Endothelial cell of umbilical vein (primary cell): ENCODE measurements at regions not wholly inside any gene's neighbourhood (a gene's known extent, or its start where the extent isn't known, plus 50 kb on each side); places are given as distances from the start of the nearest gene placed in this dataset.

ENCODE experiments used
- BruUV-seq: library from RNA; stranded (reverse); fragments of 400-500 nt; replicated peaks from 2 replicates; lab custom pipeline; 2021; lab: Mats Ljungman, UMichigan
- CTCF ChIA-PET: fragments of 300-600, 350-600 bp; sonication (Branson Sonifier 250); formaldehyde crosslinking; loops from one replicate; lab custom pipeline; 2021; ENCODE audit warnings: antibody characterized with exemption, inconsistent platforms; lab: Charles Lee
- POLR2A ChIA-PET: fragments of 300-600, 350-600 bp; sonication (Branson Sonifier 250); formaldehyde crosslinking; loops from one replicate; lab custom pipeline; 2021; ENCODE audit warnings: antibody characterized with exemption, inconsistent platforms; lab: Charles Lee
- DNase-seq: peaks from one replicate; pipeline ENCODE4 v3.0.0-alpha.2; 2011; ENCODE audit warnings: low read depth, low spot score
- FAIRE-seq: peaks from 2 replicates; lab custom pipeline; 2011; peaks lifted over from hg19 to GRCh38; lab: Jason Lieb, UNC
- H2AFZ ChIP-seq: 2 replicates; pipeline ENCODE4 v1.6.0; 2012; ENCODE audit warnings: low read depth, low read length, control low read depth, inconsistent platforms
- H3K27ac ChIP-seq: 2 replicates; pipeline ENCODE4 v1.5.1; 2011; ENCODE audit warnings: low read depth, mild to moderate bottlenecking, control low read depth, low read length, moderate library complexity; ENCODE audit not compliant: insufficient read depth
- H3K27me3 ChIP-seq, 2 experiments: 2 replicates each; pipeline versions ENCODE4 v1.6.0 to v1.6.1; 2011; ENCODE audit warnings: low read length in 2 of 2, mixed read lengths in 1 of 2; ENCODE audit not compliant: control insufficient read depth in 2 of 2, insufficient read depth in 2 of 2
- H3K36me3 ChIP-seq, 2 experiments: 2 replicates in 1 of 2; 3 replicates in 1 of 2; pipeline ENCODE4 v1.5.1; 2011; ENCODE audit warnings: low read length in 2 of 2, mild to moderate bottlenecking in 1 of 2, moderate library complexity in 1 of 2; ENCODE audit not compliant: control insufficient read depth in 2 of 2, insufficient read depth in 2 of 2; ENCODE audit errors: extremely low read depth in 1 of 2
- H3K4me1 ChIP-seq: 3 replicates; pipeline ENCODE4 v1.5.1; 2011; ENCODE audit warnings: mild to moderate bottlenecking, low read length; ENCODE audit not compliant: control insufficient read depth, insufficient read depth; ENCODE audit errors: extremely low read depth
- H3K4me2 ChIP-seq: 2 replicates; pipeline ENCODE4 v1.6.1; 2011; ENCODE audit warnings: low read length, control low read depth, mixed read lengths; ENCODE audit not compliant: insufficient read depth
- H3K4me3 ChIP-seq, 3 experiments: fragments of 200-600 bp in 1 of 3; sonication (generic), shearing (Covaris generic) in 1 of 3; replicated peaks in 1 of 3; 2 replicates each; pipeline ENCODE4 v1.5.1; 2011 to 2016; ENCODE audit warnings: control low read depth in 3 of 3, low read length in 3 of 3, mild to moderate bottlenecking in 2 of 3, inconsistent platforms in 1 of 3, low read depth in 1 of 3, moderate library complexity in 1 of 3; ENCODE audit not compliant: insufficient read depth in 1 of 3
- H3K79me2 ChIP-seq: 2 replicates; pipeline ENCODE4 v1.6.0; 2012; ENCODE audit warnings: low read length, inconsistent platforms; ENCODE audit not compliant: control insufficient read depth, insufficient read depth
- H3K9ac ChIP-seq: replicated peaks from 2 replicates; pipeline ENCODE3; 2011; ENCODE audit warnings: low read length, control low read depth; ENCODE audit not compliant: insufficient read depth; ENCODE audit errors: extremely low read depth
- H3K9me1 ChIP-seq: replicated peaks from 3 replicates; pipeline ENCODE4 v1.6.0; 2011; ENCODE audit warnings: mild to moderate bottlenecking, low read length; ENCODE audit not compliant: control insufficient read depth, insufficient read depth; ENCODE audit errors: extremely low read depth
- H3K9me3 ChIP-seq: replicated peaks from 2 replicates; pipeline ENCODE4 v1.5.1; 2012; ENCODE audit warnings: low read length, inconsistent platforms; ENCODE audit not compliant: control insufficient read depth, insufficient read depth
- H4K20me1 ChIP-seq: replicated peaks from 2 replicates; pipeline ENCODE3; 2011; ENCODE audit warnings: mild to moderate bottlenecking, low read length; ENCODE audit not compliant: control insufficient read depth, insufficient read depth; ENCODE audit errors: extremely low read depth
- CTCF ChIP-seq, 2 donors: IDR thresholded peaks; 1 replicate in 1 of 2; 2 replicates in 1 of 2; pipeline ENCODE4 v1.5.1; 2011; ENCODE audit warnings: low read length in 2 of 2, mild to moderate bottlenecking in 2 of 2, moderate library complexity in 2 of 2, control low read depth in 1 of 2, inconsistent platforms in 1 of 2, low read depth in 1 of 2; ENCODE audit not compliant: insufficient read depth in 1 of 2; ENCODE audit errors: extremely low read depth in 1 of 2
- EZH2 ChIP-seq: IDR thresholded peaks from 2 replicates; pipeline ENCODE4 v1.6.1; 2012; ENCODE audit warnings: borderline replicate concordance, low read depth, mild to moderate bottlenecking, moderate library complexity, low read length, inconsistent platforms; ENCODE audit not compliant: severe bottlenecking
- FOS ChIP-seq: IDR thresholded peaks from 2 replicates; pipeline ENCODE4 v1.6.1; 2011; ENCODE audit warnings: mild to moderate bottlenecking, low read length, moderate library complexity, borderline replicate concordance; ENCODE audit not compliant: insufficient read depth
- GATA2 ChIP-seq: IDR thresholded peaks from 2 replicates; pipeline ENCODE4 v1.7.0; 2011; ENCODE audit warnings: low read depth, mild to moderate bottlenecking, moderate library complexity, mixed read lengths, low read length; ENCODE audit not compliant: insufficient read length, insufficient read depth
- JUN ChIP-seq: IDR thresholded peaks from 2 replicates; pipeline ENCODE4 v1.6.1; 2011; ENCODE audit warnings: borderline replicate concordance, low read depth; ENCODE audit not compliant: insufficient read length, insufficient read depth
- MAX ChIP-seq: IDR thresholded peaks from 2 replicates; pipeline ENCODE4 v1.6.1; 2011; ENCODE audit not compliant: insufficient read depth, insufficient read length
- MYC ChIP-seq: IDR thresholded peaks from one replicate; pipeline ENCODE4 v1.6.1; 2011; ENCODE audit warnings: mild to moderate bottlenecking, low read depth, low read length
- POLR2A ChIP-seq: IDR thresholded peaks from 2 replicates; pipeline ENCODE4 v1.6.1; 2012; ENCODE audit warnings: low read depth, mild to moderate bottlenecking, control low read depth, low read length
- POLR2AphosphoS5 ChIP-seq: IDR thresholded peaks from 2 replicates; pipeline ENCODE4 v1.6.1; 2012; ENCODE audit warnings: low read depth, mild to moderate bottlenecking, control low read depth, low read length, moderate library complexity; ENCODE audit not compliant: insufficient read depth
- dilution Hi-C: fragments of 300-500 bp; cut with MboI; formaldehyde crosslinking; loops from one replicate; pipeline ENCODE4 v1.15.0; 2019; ENCODE audit warnings: low sequenced_read_pairs; ENCODE audit not compliant: extremely low pct_ligation_motif_present
- intact Hi-C: fragments of 100-400 bp; cut with micrococcal nuclease; formaldehyde crosslinking; loops from one replicate; pipeline ENCODE4 v1.10.0; 2022

DNA sequence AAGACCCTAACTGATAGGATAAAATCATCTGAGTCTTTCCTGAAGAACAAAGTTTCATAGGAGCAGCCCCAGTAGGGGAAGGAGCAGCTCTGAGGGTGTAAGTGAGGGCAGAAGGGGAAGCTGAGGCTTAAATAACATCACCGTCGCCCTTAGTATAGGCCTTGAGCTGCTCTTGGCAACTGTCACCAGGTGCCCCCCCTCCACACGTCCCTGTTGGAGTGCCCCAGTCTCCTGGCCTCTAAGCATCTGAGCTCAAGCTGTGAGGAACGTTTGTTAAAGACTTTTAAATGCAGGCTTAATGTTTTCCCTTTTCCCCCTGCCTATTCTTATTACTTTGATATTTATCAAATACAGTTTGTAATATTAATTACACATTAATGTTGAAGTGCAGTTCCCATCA, 170.6 kb downstream of the ZIC5 start:
- ChIA-PET POLR2A (no interaction called here), CTCF (no interaction called here)
- H2AFZ ChIP-seq: no peak overlapping the region
- no peak overlapping the region for H3K4me2 ChIP-seq
- TF ChIP-seq JUN (no peak), POLR2A (no peak), EZH2 (no peak), MYC (no peak), GATA2 (no peak), MAX (no peak), CTCF (IDR thresholded peaks at IDR 0.05; ENCODE audit: extremely low read depth in 1 of 2, insufficient read depth in 1 of 2, low read depth in 1 of 2, low read length in 2 of 2) (no peak), POLR2AphosphoS5 (no peak), FOS (no peak)
- dilution Hi-C loops: no loop called here
- H3K9ac ChIP-seq: no peak overlapping the region
- H3K36me3 ChIP-seq: no peaks in the 10 kb centered on the region
- no peak overlapping the region for H3K4me3 ChIP-seq
- DNase-seq: no peak
- H3K9me3 ChIP-seq: no peaks in the 10 kb centered on the region
- H3K79me2 ChIP-seq: no peaks in the 10 kb centered on the region
- intact Hi-C loops: no loop called here
- no peaks in the 10 kb centered on the region for H4K20me1 ChIP-seq
- no peaks in the 10 kb centered on the region for H3K9me1 ChIP-seq
- no peaks in the 10 kb centered on the region for H3K4me1 ChIP-seq
- no peaks in the 10 kb centered on the region for H3K27me3 ChIP-seq
- no peak overlapping the region for H3K27ac ChIP-seq
- BruUV-seq: no TSS peak
- FAIRE-seq: no peak
